Heart left ventricle (tissue), 13 donors: ENCODE measurements at regions not wholly inside any gene's neighbourhood (a gene's known extent, or its start where the extent isn't known, plus 50 kb on each side); places are given as distances from the start of the nearest gene placed in this dataset.

Experiments used
- POLR2A ChIP-seq, 2 donors: fragments of 450-650 bp; IDR thresholded peaks; one replicate each; pipeline ENCODE4 v1.6.1; 2017; ENCODE audit warnings: antibody characterized with exemption in 2 of 2, mild to moderate bottlenecking in 2 of 2, moderate library complexity in 2 of 2
- TF ChIP-seq, protein P1 (sequence below), 12 donors: fragments of 200-600 bp; sonication (generic) in 4 of 12; IDR thresholded peaks; one replicate each; pipeline versions ENCODE4 v1.5.0 to v1.8.0; 2018 to 2022; ENCODE audit warnings: antibody characterized with exemption in 12 of 12, mild to moderate bottlenecking in 5 of 12
- donor health status: ischemic (EF 13 %, LVEDD 7.1; RV severe dilation, severe dysfunction).
- donor health status: DM: no; HTN: yes; CAD: no.
- donor health status: DM: no; HTN: no; CAD: no.
- donor health status: ischemic (EF 25% LVEDD 6.9; RV normal size, moderate dysfunction).
- donor health status: ischemic (EF 25% LVEDD 5.7; RV mildly dilated, moderate dysfunction).
- donor health status: ischemic (EF 35%, LVEDD 5.7; RV mildly dilated, moderate dysfunction).
- donor health status: nonischemic (EF 11% LVEDD 7.7; RV severe dilation, severe dysfunction).
- donor health status: DM: yes; HTN: yes; CAD: no.
- donor health status: PGD.
- donor health status: ischemic (EF 29% LVEDD 5.4; RV normal size, mild dysfunction).
- donor health status: nonischemic (EF 23%, LVEDD 6.1; RV moderate dilation, normal function).

DNA sequence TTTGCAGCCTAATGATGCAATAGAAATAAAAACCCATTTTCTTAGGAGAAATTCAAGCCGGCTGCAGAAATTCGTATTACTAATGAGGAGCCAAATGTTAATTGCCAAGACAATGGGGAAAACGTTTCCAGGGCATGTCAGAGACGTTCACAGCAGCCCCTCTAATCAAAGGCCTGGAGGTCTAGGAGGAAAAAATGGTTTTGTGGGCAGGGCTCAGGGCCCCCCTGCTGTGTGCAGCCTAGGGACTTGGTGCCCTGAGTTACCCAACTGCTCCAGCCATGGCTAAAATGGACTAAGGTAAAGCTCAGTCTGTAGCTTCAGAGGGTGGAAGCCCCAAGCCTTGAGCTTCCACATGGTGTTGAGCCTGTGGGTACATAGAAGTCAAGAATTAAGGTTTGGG, 461.4 kb downstream of the FAT4 start:
- TF ChIP-seq, protein P1, sequence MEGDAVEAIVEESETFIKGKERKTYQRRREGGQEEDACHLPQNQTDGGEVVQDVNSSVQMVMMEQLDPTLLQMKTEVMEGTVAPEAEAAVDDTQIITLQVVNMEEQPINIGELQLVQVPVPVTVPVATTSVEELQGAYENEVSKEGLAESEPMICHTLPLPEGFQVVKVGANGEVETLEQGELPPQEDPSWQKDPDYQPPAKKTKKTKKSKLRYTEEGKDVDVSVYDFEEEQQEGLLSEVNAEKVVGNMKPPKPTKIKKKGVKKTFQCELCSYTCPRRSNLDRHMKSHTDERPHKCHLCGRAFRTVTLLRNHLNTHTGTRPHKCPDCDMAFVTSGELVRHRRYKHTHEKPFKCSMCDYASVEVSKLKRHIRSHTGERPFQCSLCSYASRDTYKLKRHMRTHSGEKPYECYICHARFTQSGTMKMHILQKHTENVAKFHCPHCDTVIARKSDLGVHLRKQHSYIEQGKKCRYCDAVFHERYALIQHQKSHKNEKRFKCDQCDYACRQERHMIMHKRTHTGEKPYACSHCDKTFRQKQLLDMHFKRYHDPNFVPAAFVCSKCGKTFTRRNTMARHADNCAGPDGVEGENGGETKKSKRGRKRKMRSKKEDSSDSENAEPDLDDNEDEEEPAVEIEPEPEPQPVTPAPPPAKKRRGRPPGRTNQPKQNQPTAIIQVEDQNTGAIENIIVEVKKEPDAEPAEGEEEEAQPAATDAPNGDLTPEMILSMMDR (IDR thresholded peaks at IDR 0.05): no peak
- TF ChIP-seq POLR2A (IDR thresholded peaks at IDR 0.05): no peak
